Erythroblast (primary cell): ENCODE measurements at regions not wholly inside any gene's neighbourhood (a gene's known extent, or its start where the extent isn't known, plus 50 kb on each side); places are given as distances from the start of the nearest gene placed in this dataset.

Experiments used
- GATA1 ChIP-seq: IDR thresholded peaks from 2 replicates; pipeline ENCODE4 v1.6.1; 2011; ENCODE audit warnings: low read depth, mild to moderate bottlenecking, control low read depth, low read length, moderate library complexity
- POLR2A ChIP-seq: IDR thresholded peaks from 2 replicates; pipeline ENCODE4 v1.6.1; 2011; ENCODE audit warnings: mild to moderate bottlenecking, low read length

DNA sequence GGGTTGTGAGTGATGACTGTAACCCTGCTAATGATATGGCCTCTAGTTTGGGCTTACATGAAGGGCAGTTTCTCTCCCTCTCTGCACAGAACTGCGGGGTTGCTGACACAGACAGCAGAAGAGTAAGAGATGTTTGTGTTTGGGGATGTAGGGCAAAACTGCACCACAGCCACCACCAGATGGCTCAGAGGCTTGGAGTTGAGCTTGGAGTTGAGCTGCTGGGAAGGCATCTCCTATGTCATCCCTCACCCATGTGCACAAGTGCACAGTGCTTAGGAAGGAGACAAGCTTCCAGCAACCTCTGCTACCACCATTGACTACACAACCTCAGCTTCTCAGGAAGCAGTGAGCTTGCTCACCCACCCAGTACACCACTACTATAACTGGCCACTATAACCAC is 303.9 kb upstream of the DEFB112 start:
- TF ChIP-seq POLR2A (no peak), GATA1 (no peak)
